Urothelium cell line (cell line): ENCODE measurements at regions not wholly inside any gene's neighbourhood (a gene's known extent, or its start where the extent isn't known, plus 50 kb on each side); places are given as distances from the start of the nearest gene placed in this dataset.

Source experiments
- DNase-seq: peaks from one replicate; pipeline ENCODE4 v3.0.0; 2011; ENCODE audit warnings: low spot score, mixed read lengths
- FAIRE-seq: peaks from 2 replicates; lab custom pipeline; 2011; peaks lifted over from hg19 to GRCh38; lab: Jason Lieb, UNC

- no peak for DNase-seq
Measured at GRCh38 chr4:96301715-96302114, 461.8 kb downstream of the PDHA2 start.

DNA sequence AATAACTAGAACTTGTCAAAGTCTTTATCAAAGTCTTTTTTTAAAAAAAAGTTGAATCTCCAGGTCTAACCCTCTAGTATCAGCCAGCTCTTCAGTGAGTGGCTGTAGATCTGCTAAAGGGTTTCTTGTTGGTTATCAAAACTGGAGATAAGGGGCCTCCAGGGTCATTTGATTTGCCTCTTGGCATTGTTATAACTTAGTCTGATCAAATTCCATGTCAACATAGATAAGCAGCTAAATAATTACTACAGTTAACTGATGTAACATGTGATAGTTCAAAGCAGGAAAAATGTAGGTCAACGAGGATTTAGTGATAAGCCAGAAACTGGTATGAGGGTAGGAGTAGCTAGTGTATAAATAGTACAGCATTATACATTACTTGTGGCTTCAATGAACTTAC is 465.1 kb downstream of the PDHA2 start:
- FAIRE-seq (no peak), DNase-seq (no peak)

More at GRCh38 chr4:96301715-96302114, 461.8 kb downstream of the PDHA2 start:
- FAIRE-seq: no peak

DNA sequence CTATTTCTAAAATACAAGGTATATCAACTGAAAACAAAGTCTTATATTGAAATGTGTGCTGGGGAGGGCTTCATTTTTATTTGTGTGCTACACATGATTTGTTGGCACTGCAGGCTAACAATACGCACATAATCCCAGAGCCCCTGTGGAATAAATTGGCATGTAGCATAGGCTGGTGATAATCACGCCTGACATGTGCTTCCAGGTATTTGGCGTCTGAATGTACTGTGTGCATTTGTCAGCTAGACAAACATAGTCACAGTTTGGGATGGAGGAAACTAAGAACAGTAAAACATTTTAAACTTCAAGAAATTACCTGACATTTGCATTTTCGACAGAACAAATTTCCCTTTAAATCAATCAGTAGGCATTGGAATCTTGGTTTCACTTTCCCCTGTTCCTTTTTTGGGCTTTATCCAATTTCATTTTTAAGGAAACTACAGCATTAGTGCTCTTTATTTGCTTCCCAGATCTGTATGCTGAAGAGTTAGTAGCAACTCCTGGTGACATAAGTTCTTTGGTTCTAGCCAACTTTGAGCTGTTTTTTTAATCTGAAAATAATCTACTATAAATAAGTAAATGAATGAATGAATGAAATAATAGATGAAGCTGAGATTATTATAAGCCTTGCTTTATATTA is 472.3 kb downstream of the PDHA2 start:
- FAIRE-seq: no peak

GRCh38 chr4:96315815-96316214 is 475.9 kb downstream of the PDHA2 start:
- FAIRE-seq (no peak), DNase-seq (peak; percentile 13)

More for the DNA sequence above, 472.3 kb downstream of the PDHA2 start:
- DNase-seq: no peak

DNA sequence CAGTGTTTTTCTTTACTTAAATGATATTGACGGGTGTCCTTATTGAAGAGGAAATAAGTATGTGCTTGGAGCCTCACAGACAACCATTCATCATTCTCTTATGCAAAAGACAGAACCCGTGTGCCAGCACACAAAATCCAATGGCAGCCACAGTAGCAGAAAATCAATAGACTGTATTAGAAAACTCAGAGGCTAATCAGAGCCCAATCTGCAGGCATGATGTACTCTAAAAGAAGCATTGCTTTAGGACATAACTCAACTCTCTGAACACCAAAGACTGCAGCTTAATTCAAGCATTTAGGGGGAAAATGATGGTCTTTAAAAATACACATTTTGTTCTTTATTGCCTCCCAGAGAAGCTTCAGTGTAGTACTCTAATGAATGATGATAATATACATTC is 476.9 kb downstream of the PDHA2 start:
- no peak for FAIRE-seq
- no peak for DNase-seq

DNA sequence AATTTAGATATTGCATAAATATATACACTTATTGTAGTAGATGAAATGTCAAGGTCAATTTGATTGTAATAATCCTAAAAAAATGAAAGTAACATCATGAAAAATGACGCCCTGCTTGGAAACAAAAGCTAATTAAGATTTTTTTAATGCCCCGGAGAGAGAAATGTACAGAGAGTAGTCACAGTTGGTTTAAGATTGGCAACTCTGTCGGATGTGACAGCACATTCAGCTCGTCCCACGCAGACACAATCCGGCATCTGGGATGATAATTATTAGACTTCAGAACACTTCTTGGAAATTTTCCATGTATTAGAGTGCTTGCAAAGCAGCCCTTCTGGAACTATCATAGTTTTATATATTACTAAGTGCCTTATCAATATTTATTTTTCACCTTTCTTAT is 478.0 kb downstream of the PDHA2 start:
- FAIRE-seq (no peak), DNase-seq (no peak)

GRCh38 chr4:96326846-96327245 is 487.0 kb downstream of the PDHA2 start:
- FAIRE-seq (no peak), DNase-seq (no peak)

DNA sequence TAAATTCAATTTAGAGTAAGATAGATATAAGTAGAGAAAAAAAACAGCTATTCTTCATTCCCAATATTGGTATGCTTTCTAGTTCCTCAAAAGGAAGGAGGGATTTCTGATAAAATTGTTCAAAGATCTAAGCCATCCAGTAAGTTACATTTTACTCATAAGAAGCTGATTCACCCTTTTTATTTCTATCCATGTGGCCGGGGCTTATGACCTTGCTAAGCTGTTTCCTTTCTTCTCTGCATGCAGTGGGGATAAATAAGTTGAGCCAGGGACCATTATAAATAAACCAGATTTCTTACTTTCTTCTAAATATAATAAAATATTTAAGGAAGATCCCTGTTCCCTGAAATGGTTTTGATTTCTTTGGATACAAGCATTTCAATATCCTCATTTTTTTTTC is 502.3 kb downstream of the PDHA2 start:
- FAIRE-seq: no peak

DNA sequence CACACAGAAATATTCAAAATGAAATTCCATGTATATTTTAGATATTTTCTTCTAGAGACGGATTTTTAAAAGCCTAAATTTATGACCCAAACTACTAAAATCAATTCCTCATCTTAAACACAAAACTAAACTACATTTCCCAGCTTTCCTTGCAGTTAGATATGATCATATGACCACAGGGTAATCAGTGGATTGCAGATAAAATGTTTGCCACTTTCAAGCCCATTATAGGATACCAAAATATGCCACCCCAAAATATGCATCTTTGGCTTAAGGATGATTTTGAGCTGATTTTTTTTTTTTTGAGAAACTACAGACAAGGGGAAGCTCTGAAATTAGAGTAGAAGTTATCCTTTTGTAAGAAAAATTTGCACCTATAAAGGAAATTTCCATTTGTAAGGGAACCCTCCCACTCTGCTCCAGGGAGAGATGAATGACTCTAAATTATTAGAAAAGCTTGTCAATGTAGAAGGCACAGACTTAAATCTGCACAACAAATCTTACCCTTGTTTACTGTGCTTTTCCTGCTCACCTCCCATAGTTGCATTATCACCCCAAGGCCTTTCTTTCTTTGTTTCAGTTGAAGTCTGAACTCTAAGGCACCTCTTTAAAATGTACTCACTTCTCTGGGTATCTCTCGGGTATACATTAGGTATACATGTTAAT is 503.0 kb downstream of the PDHA2 start:
- FAIRE-seq (no peak), DNase-seq (no peak)

More for the DNA sequence above, 502.3 kb downstream of the PDHA2 start:
- no peak for DNase-seq

GRCh38 chr4:96343836-96344235 is 503.9 kb downstream of the PDHA2 start:
- DNase-seq: no peak
- FAIRE-seq: no peak

- no peak for FAIRE-seq
- no peak for DNase-seq
Measured at GRCh38 chr4:96347582-96347981, 507.7 kb downstream of the PDHA2 start.

GRCh38 chr4:96352051-96352517 is 512.2 kb downstream of the PDHA2 start:
- DNase-seq: peak; percentile 11
- FAIRE-seq: no peak

- no peak for DNase-seq
- FAIRE-seq: no peak
Measured at GRCh38 chr4:96354036-96354712, 514.3 kb downstream of the PDHA2 start.

GRCh38 chr4:96355414-96355813 is 515.5 kb downstream of the PDHA2 start:
- FAIRE-seq (no peak), DNase-seq (no peak)

DNA sequence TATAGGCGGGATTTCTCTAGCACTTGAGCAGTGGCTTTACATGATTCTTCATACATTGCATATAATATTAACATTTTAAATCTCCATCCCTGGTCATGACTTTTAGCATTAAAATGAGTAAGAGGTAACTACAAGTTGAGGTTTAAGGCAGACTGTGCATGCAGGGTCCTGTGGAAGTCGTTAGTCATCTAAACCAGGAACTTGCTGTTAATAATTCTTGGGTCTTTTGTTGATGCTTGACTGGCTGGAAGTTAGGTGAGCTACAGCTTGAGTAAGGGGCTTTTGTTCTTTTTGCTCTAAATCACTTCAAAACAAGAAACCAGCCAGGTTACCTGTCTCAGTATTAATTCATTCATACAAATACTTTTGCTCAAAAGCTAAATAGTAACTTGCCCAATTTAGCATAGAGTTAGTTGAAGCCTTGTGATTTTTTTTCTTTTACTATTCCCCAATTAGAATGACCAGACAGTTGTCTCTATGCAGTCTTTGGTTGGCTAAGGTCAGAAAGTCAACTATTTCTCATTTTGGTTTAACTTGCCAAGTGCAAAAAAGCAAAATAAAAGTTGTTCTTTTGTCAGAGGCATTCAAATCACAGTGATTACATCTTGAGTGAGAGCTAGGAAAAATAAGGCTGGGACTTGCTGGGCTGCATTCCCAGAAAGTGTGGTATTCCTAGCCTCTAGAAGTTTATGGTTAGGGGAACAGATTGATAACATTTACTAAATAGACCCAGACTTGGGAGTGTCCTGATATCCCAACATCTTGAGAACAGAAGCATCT is 516.9 kb downstream of the PDHA2 start:
- no peak for DNase-seq
- no peak for FAIRE-seq

DNA sequence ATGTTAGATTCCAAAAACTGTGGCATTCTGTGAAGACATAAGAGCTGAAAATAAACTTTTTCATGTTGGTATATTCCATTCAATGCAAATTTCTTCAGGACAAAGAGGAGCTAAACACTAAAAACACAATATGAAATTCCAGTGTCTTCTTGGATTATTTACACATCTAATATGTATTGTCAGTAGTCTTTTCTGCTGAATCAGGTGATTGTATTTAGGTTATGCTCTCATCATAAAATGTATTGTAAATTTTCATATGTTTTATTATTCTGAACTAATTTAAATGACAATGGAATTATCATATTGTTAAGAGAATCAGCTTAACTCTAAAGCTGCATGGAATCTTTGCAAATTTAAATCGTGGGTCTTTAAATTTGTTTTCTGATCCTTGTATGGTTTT is 526.7 kb downstream of the PDHA2 start:
- no peak for FAIRE-seq
- no peak for DNase-seq

- FAIRE-seq: no peak
- no peak for DNase-seq
Measured at GRCh38 chr4:96375367-96375766, 535.5 kb downstream of the PDHA2 start.

GRCh38 chr4:96379524-96379923 is 539.6 kb downstream of the PDHA2 start:
- FAIRE-seq (no peak), DNase-seq (no peak)

GRCh38 chr4:96380106-96380505 is 540.2 kb downstream of the PDHA2 start:
- DNase-seq: no peak
- no peak for FAIRE-seq

DNA sequence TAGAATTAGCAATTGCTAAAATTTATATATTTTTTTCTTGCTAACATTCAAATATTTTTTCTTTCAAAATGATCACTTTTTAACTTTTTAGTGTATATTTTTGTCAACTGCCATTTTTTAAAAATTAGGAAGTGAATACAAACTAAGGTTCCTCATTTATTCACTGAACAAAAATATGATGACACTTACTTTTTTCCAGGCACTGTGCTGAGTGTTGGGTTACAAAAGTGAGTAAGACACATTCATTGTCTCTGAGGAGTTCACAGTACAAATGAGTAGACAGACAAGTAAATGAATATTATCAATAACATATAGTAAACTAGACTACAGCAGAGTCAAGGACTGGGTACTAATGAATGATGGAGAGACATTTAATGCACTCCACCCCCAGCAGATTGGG is 543.5 kb downstream of the PDHA2 start:
- no peak for FAIRE-seq

GRCh38 chr4:96389770-96390169 is 549.9 kb downstream of the PDHA2 start:
- no peak for FAIRE-seq

More for the DNA sequence above, 543.5 kb downstream of the PDHA2 start:
- DNase-seq: no peak

More at GRCh38 chr4:96389770-96390169, 549.9 kb downstream of the PDHA2 start:
- no peak for DNase-seq
